ENCODE measurements at regions not wholly inside any gene's neighbourhood (a gene's known extent, or its start where the extent isn't known, plus 50 kb on each side); places are given as distances from the start of the nearest gene placed in this dataset.

- no peak for TF ChIP-seq ZNF462 (CRISPR knock-in tag; IDR thresholded peaks at IDR 0.05)
- TF ChIP-seq ZNF114 (CRISPR knock-in tag; IDR thresholded peaks at IDR 0.05) = no peak
- no peak for TF ChIP-seq NANOG (IDR thresholded peaks at IDR 0.05; ENCODE audit: borderline replicate concordance)
- TF ChIP-seq, protein P1, sequence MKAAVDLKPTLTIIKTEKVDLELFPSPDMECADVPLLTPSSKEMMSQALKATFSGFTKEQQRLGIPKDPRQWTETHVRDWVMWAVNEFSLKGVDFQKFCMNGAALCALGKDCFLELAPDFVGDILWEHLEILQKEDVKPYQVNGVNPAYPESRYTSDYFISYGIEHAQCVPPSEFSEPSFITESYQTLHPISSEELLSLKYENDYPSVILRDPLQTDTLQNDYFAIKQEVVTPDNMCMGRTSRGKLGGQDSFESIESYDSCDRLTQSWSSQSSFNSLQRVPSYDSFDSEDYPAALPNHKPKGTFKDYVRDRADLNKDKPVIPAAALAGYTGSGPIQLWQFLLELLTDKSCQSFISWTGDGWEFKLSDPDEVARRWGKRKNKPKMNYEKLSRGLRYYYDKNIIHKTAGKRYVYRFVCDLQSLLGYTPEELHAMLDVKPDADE (IDR thresholded peaks at IDR 0.05) = no peak
- no peak for TF ChIP-seq EZH2 (IDR thresholded peaks at IDR 0.05; ENCODE audit: low read depth, unreplicated experiment)
- no peak for TF ChIP-seq CREB1 (CRISPR knock-in tag; IDR thresholded peaks at IDR 0.05; ENCODE audit: low read depth)
- TF ChIP-seq JUNB (IDR thresholded peaks at IDR 0.05; ENCODE audit: unreplicated experiment) = no peak
- TF ChIP-seq REST (IDR thresholded peaks at IDR 0.05; ENCODE audit: unreplicated experiment) = no peak
- TF ChIP-seq POLR2AphosphoS5 (IDR thresholded peaks at IDR 0.05; ENCODE audit: low read depth) = no peak
- TF ChIP-seq CTCF (conservative IDR thresholded peaks at IDR 0.05; ENCODE audit: low read depth in 2 of 2) = no peak
- TF ChIP-seq ZNF331 (CRISPR knock-in tag; IDR thresholded peaks at IDR 0.05; ENCODE audit: low read depth) = no peak
These were observed 160.1 kb downstream of the ERMARD start (continued) for GRCh38 chr6:169911264-169912263.

Data from GM23338 (cell line).